ENCODE measurements at regions not wholly inside any gene's neighbourhood (a gene's known extent, or its start where the extent isn't known, plus 50 kb on each side); places are given as distances from the start of the nearest gene placed in this dataset.

DNA sequence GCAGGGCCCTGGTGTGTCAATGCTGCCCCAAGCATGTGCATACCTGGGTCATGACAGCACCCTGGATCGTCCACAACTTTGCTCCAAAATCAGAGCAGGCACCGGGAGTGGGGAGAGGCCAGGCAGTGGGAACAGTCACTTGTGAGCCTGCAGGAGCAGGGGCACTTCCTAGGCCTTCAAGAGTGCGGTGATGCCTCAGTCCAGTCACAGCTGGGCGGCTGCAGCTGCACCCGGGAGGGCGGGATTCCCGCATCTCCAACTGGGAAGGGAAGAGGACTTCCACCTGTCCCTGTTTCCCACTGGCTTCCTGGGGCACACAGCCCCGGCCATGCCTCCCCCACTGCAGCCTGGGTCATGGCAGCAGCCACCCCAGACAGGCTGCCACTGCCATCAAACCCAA lies 191.3 kb upstream of the DEFB112 start:
- Histone ChIP-seq H3K27ac (ENCODE audit: low read depth, low read length) (no peak overlapping the region), H3K36me3 (ENCODE audit: insufficient read depth, low read length) (no peaks in the 10 kb centered on the region), H3K4me3 (ENCODE audit: low read length) (no peak overlapping the region), H3K9me3 (ENCODE audit: low read length) (no peaks in the 10 kb centered on the region), H3K4me1 (ENCODE audit: insufficient read depth, low read length) (no peaks in the 10 kb centered on the region), H3K27me3 (ENCODE audit: insufficient read depth, low read length, poor library complexity, severe bottlenecking) (no peaks in the 10 kb centered on the region)
- Mint-ChIP-seq H3K36me3 (no peaks in the 10 kb centered on the region), H3K9me3 (peaks cover 3 to 16% (median 6%) of the 10 kb centered on the region in 5 donors), H3K27ac (no peak overlapping the region), H3K27me3 (no peaks in the 10 kb centered on the region), H3K4me1 (no peaks in the 10 kb centered on the region), H3K4me3 (no peak overlapping the region)
- ChIA-PET CTCF (no interaction called here), POLR2A (no interaction called here)
- DNase-seq = no peak

DNA sequence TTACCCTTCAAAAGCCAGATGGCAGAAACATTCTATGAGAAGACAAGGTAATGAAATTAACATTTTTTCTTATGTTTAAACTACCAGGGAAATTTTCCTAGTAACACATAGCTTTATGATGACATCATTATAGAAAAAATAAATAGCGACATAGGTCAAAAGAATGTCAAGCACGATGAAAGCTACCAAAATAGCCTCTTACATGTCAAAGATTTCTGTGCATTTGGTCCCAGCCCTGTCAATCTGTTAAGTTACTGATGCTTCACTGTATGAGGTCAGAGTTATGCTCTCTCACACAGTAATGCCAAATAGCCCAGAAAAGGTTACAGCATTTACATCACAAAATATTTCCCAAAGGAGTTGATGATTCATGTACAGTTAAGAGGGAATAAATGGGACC lies 199.8 kb upstream of the DEFB112 start:
- no peaks in the 10 kb centered on the region for H3K4me1 ChIP-seq (ENCODE audit: insufficient read depth, low read length)
- H3K36me3 ChIP-seq (ENCODE audit: insufficient read depth, low read length) = no peaks in the 10 kb centered on the region
- no peaks in the 10 kb centered on the region for H3K4me1 Mint-ChIP-seq
- H3K4me3 Mint-ChIP-seq = no peak overlapping the region
- no peaks in the 10 kb centered on the region for H3K9me3 ChIP-seq (ENCODE audit: low read length)
- H3K27me3 ChIP-seq (ENCODE audit: insufficient read depth, low read length, poor library complexity, severe bottlenecking) = no peaks in the 10 kb centered on the region
- H3K9me3 Mint-ChIP-seq = peaks cover 0 to 7% (median 3%) of the 10 kb centered on the region in 5 donors
- CTCF ChIA-PET = no interaction called here
- H3K27ac Mint-ChIP-seq = no peak overlapping the region
- no peaks in the 10 kb centered on the region for H3K36me3 Mint-ChIP-seq
- H3K27ac ChIP-seq (ENCODE audit: low read depth, low read length) = no peak overlapping the region
- POLR2A ChIA-PET = no interaction called here
- H3K4me3 ChIP-seq (ENCODE audit: low read length) = no peak overlapping the region
- H3K27me3 Mint-ChIP-seq = no peaks in the 10 kb centered on the region
- DNase-seq = no peak

DNA sequence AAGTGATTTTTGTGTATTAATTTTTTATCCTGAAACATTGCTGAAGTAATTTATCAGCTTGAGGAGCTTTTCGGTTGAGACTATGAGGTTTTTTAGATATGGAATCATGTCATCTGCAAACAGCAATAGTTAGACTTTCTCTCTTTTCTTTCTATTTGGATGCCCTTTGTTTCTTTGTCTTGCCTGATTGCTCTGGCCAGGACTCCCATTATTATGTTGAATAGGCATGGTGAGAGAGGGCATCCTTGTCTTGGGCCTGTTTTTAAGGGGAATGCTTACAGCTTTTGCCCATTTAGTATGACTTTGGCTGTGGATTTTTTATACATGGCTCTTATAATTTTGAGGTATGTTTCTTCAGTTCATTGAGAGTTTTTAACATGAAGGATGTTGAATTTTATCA lies 207.6 kb upstream of the DEFB112 start:
- H3K4me3 Mint-ChIP-seq = no peak overlapping the region
- H3K4me3 ChIP-seq (ENCODE audit: low read length) = no peak overlapping the region
- ChIA-PET CTCF (no interaction called here), POLR2A (no interaction called here)
- no peaks in the 10 kb centered on the region for H3K36me3 ChIP-seq (ENCODE audit: insufficient read depth, low read length)
- H3K27me3 Mint-ChIP-seq = peaks cover 0 to 1% of the 10 kb centered on the region in 2 donors
- no peaks in the 10 kb centered on the region for H3K36me3 Mint-ChIP-seq
- H3K9me3 ChIP-seq (ENCODE audit: low read length) = no peaks in the 10 kb centered on the region
- H3K4me1 ChIP-seq (ENCODE audit: insufficient read depth, low read length) = no peaks in the 10 kb centered on the region
- H3K27me3 ChIP-seq (ENCODE audit: insufficient read depth, low read length, poor library complexity, severe bottlenecking) = no peaks in the 10 kb centered on the region
- H3K27ac Mint-ChIP-seq = no peak overlapping the region
- no peak for DNase-seq
- no peaks in the 10 kb centered on the region for H3K4me1 Mint-ChIP-seq
- peaks cover 9 to 20% (median 14%) of the 10 kb centered on the region in 5 donors for H3K9me3 Mint-ChIP-seq
- no peak overlapping the region for H3K27ac ChIP-seq (ENCODE audit: low read depth, low read length)

DNA sequence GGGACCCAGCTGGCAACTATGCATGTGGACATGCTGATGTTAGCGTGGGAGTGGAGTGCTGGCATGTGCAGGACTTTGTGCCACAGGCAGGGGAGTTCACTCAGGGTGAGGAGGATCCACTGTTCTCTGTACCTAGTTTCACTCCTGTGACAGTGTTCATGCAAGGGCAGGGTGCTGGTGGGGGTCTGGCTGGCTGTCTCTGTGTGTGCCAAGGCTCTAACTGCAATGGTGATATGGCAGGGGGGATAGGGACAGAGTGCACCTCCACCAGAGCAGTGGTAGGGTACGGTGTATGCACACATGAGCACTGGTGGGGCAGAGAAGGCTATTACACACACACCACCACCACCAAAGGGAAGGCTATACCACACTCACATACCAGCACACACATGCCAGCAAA lies 210.2 kb upstream of the DEFB112 start:
- Histone ChIP-seq H3K4me3 (ENCODE audit: low read length) (no peak overlapping the region), H3K36me3 (ENCODE audit: insufficient read depth, low read length) (no peaks in the 10 kb centered on the region), H3K9me3 (ENCODE audit: low read length) (no peaks in the 10 kb centered on the region), H3K27me3 (ENCODE audit: insufficient read depth, low read length, poor library complexity, severe bottlenecking) (no peaks in the 10 kb centered on the region), H3K4me1 (ENCODE audit: insufficient read depth, low read length) (no peaks in the 10 kb centered on the region), H3K27ac (ENCODE audit: low read depth, low read length) (no peak overlapping the region)
- Mint-ChIP-seq H3K27ac (no peak overlapping the region), H3K9me3 (peaks cover 9 to 23% (median 18%) of the 10 kb centered on the region in 5 donors), H3K27me3 (peaks cover 0 to 1% of the 10 kb centered on the region in 2 donors), H3K4me3 (no peak overlapping the region), H3K4me1 (no peaks in the 10 kb centered on the region), H3K36me3 (no peaks in the 10 kb centered on the region)
- ChIA-PET POLR2A (no interaction called here), CTCF (no interaction called here)
- DNase-seq = no peak

DNA sequence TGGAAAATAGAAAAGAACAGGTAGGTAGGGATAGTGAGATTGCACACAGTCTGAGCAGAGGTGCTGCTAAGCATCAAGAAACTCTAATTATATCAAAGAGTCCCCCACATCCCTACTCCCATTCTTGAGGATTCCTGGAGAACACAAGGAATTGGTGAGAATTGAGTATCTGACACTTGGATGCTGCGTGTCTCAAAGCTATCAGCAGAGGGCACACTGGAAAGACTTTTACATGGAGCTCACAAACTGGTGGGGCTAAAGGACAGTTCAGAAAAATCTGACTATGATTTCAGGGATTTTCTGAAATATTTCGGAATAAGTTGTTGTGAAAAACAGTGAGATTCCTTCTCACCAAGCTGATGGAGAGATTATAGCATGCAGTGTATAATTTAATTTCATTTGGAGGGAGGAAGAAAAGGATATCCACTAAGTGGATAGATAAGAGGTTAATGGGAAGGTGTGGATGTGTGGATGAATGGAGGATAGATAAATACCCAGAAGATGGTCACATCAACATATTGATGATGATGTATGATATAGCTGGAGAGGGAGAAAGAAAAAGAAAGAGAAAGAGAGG lies 215.4 kb upstream of the DEFB112 start:
- no peak for DNase-seq
- H3K4me1 Mint-ChIP-seq = no peaks in the 10 kb centered on the region
- peaks cover 0 to 1% of the 10 kb centered on the region in 2 donors for H3K27me3 Mint-ChIP-seq
- Histone ChIP-seq H3K4me3 (ENCODE audit: low read length) (no peak overlapping the region), H3K9me3 (ENCODE audit: low read length) (no peaks in the 10 kb centered on the region), H3K27me3 (ENCODE audit: insufficient read depth, low read length, poor library complexity, severe bottlenecking) (no peaks in the 10 kb centered on the region), H3K4me1 (ENCODE audit: insufficient read depth, low read length) (no peaks in the 10 kb centered on the region), H3K27ac (ENCODE audit: low read depth, low read length) (no peak overlapping the region), H3K36me3 (ENCODE audit: insufficient read depth, low read length) (no peaks in the 10 kb centered on the region)
- ChIA-PET CTCF (no interaction called here), POLR2A (no interaction called here)
- H3K36me3 Mint-ChIP-seq = no peaks in the 10 kb centered on the region
- peaks cover 4 to 18% (median 11%) of the 10 kb centered on the region in 5 donors for H3K9me3 Mint-ChIP-seq
- H3K27ac Mint-ChIP-seq = no peak overlapping the region
- H3K4me3 Mint-ChIP-seq = no peak overlapping the region

DNA sequence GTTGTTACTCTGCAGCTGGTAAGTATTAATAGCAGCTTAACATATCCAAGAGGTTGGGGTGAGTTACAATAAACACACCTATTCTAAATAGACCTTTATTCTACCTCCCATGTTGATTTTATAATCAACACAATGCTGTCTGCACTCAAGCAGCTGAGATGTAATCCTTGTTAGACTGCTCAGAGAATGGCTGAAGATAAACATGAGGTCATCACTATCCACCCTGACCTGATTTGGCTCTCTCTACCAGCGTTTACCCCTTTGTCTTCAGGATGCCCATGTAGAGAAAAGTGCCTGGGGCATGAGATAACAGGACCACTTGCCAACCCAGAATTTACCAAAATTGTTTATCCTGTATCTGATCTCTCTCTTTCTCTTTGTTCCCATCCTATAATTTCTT lies 220.7 kb upstream of the DEFB112 start:
- H3K36me3 ChIP-seq (ENCODE audit: insufficient read depth, low read length) = no peaks in the 10 kb centered on the region
- Mint-ChIP-seq H3K4me3 (no peak overlapping the region), H3K4me1 (no peaks in the 10 kb centered on the region), H3K27ac (no peak overlapping the region), H3K36me3 (no peaks in the 10 kb centered on the region), H3K27me3 (no peaks in the 10 kb centered on the region), H3K9me3 (peaks cover 0 to 42% (median 2%) of the 10 kb centered on the region in 5 donors)
- no peaks in the 10 kb centered on the region for H3K9me3 ChIP-seq (ENCODE audit: low read length)
- POLR2A ChIA-PET = no interaction called here
- H3K27ac ChIP-seq (ENCODE audit: low read depth, low read length) = no peak overlapping the region
- CTCF ChIA-PET = no interaction called here
- H3K4me1 ChIP-seq (ENCODE audit: insufficient read depth, low read length) = no peaks in the 10 kb centered on the region
- H3K27me3 ChIP-seq (ENCODE audit: insufficient read depth, low read length, poor library complexity, severe bottlenecking) = no peaks in the 10 kb centered on the region
- no peak for DNase-seq
- no peak overlapping the region for H3K4me3 ChIP-seq (ENCODE audit: low read length)

DNA sequence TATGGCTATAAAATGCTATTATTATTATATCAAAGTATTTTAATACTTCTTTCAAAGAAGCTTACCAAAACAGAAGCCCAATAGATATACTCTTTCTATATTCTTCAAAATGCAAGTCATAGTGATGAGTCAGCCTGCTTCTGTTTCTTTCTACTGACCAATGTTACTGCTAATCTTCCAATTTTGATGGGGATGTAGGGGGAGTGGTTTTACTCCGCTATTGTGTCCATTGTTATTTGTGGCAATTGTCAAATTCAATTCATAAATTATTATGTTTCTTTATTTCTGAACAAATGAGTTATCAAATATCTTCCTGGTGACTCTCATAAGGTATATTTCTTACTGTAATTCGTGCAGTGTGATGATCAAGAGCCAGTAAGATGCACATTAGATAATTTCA lies 221.5 kb upstream of the DEFB112 start:
- Histone ChIP-seq H3K27ac (ENCODE audit: low read depth, low read length) (no peak overlapping the region), H3K4me1 (ENCODE audit: insufficient read depth, low read length) (no peaks in the 10 kb centered on the region), H3K36me3 (ENCODE audit: insufficient read depth, low read length) (no peaks in the 10 kb centered on the region), H3K9me3 (ENCODE audit: low read length) (no peaks in the 10 kb centered on the region), H3K27me3 (ENCODE audit: insufficient read depth, low read length, poor library complexity, severe bottlenecking) (no peaks in the 10 kb centered on the region), H3K4me3 (ENCODE audit: low read length) (no peak overlapping the region)
- Mint-ChIP-seq H3K4me1 (no peaks in the 10 kb centered on the region), H3K9me3 (peaks cover 0 to 43% (median 2%) of the 10 kb centered on the region in 5 donors), H3K4me3 (no peak overlapping the region), H3K36me3 (no peaks in the 10 kb centered on the region), H3K27ac (no peak overlapping the region), H3K27me3 (no peaks in the 10 kb centered on the region)
- no peak for DNase-seq
- POLR2A ChIA-PET = no interaction called here
- CTCF ChIA-PET = no interaction called here

DNA sequence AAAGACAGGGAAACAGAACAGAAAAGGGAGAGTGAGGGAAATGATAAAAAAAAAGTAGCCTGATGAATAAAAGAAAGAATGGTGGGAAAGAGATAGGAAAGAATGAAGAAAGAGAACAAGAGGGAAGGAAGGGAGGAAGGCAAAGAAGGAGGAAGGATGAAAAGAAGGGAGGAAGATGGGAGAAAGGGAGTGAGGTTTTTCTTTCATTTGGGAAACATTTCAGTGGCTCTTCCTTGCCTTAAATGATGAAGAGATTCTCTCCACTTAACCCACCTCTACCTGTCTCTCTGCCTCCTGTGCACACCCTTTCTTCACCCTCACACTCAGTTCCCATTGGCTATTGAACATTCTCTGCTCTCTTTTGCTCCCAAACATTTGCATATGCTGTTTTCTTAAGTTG lies 222.1 kb upstream of the DEFB112 start:
- Histone ChIP-seq H3K4me1 (ENCODE audit: insufficient read depth, low read length) (no peaks in the 10 kb centered on the region), H3K9me3 (ENCODE audit: low read length) (no peaks in the 10 kb centered on the region), H3K27ac (ENCODE audit: low read depth, low read length) (no peak overlapping the region), H3K36me3 (ENCODE audit: insufficient read depth, low read length) (no peaks in the 10 kb centered on the region), H3K27me3 (ENCODE audit: insufficient read depth, low read length, poor library complexity, severe bottlenecking) (no peaks in the 10 kb centered on the region), H3K4me3 (ENCODE audit: low read length) (no peak overlapping the region)
- ChIA-PET CTCF (no interaction called here), POLR2A (no interaction called here)
- Mint-ChIP-seq H3K4me1 (no peaks in the 10 kb centered on the region), H3K27me3 (no peaks in the 10 kb centered on the region), H3K9me3 (peaks cover 0 to 48% (median 2%) of the 10 kb centered on the region in 5 donors), H3K4me3 (no peak overlapping the region), H3K36me3 (no peaks in the 10 kb centered on the region), H3K27ac (peak overlapping the region in 1 of 8 donors; percentile 91)
- no peak for DNase-seq

DNA sequence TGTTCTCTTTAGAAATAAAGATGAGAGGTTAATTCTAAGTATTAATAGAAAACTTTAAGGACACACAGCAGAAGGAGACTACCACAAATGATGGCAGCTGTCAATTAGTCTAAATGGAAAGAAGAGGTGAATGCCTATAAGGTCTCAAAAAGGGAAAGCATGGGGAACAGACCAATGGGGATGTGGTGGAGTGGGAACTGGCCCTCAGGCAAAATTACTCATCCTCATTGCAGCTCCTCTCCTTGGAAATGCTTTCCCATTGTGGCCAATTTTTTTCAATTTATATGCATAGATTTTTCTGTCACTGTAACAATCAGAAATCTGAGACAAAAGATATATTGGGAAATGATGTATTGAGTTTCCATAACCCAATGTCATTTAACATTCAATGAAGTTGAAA lies 222.9 kb upstream of the DEFB112 start:
- Mint-ChIP-seq H3K27me3 (no peaks in the 10 kb centered on the region), H3K27ac (no peak overlapping the region), H3K4me1 (no peaks in the 10 kb centered on the region), H3K9me3 (peaks cover 0 to 46% (median 2%) of the 10 kb centered on the region in 5 donors), H3K36me3 (no peaks in the 10 kb centered on the region), H3K4me3 (no peak overlapping the region)
- Histone ChIP-seq H3K4me1 (ENCODE audit: insufficient read depth, low read length) (no peaks in the 10 kb centered on the region), H3K36me3 (ENCODE audit: insufficient read depth, low read length) (no peaks in the 10 kb centered on the region), H3K9me3 (ENCODE audit: low read length) (no peaks in the 10 kb centered on the region), H3K27ac (ENCODE audit: low read depth, low read length) (no peak overlapping the region), H3K4me3 (ENCODE audit: low read length) (no peak overlapping the region), H3K27me3 (ENCODE audit: insufficient read depth, low read length, poor library complexity, severe bottlenecking) (no peaks in the 10 kb centered on the region)
- CTCF ChIA-PET = no interaction called here
- POLR2A ChIA-PET = no interaction called here
- no peak for DNase-seq
